ENCODE measurements at regions not wholly inside any gene's neighbourhood (a gene's known extent, or its start where the extent isn't known, plus 50 kb on each side); places are given as distances from the start of the nearest gene placed in this dataset.
"Not testable (repeated sequence)": the region's sequence is repeated elsewhere in the genome, so short reads cannot be mapped to it uniquely, and the experiment has no call there.

DNA sequence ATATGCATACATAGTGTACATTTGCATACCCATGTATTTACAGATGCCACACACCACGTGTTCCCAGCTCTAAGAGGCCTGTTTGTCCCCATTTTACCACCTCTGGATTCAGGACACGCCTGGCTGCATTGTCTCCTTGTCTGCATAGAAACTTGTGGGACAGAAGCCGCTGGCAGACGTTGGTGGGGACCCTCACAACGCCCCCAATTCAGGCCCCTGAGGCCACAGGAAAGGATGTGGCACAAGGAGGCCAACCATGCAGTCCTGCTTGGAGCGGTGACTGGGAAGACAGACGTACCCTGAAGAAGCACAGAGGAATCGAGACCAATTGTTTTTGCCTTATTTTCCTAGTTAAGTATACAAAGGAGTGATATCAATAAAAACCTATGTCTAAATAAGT, 96.1 kb downstream of the ANKRD10 start:
- H3K4me3 ChIP-seq, result no peak overlapping the region
- H3K9me3 ChIP-seq, result no peaks in the 10 kb centered on the region
- intact Hi-C loops (cut with DNase I; ENCODE audit: low total_unique reads), result loop anchor here (1.0 to 5.0 kb wide), 3 partner anchors 136 to 596 kb away; no protein-coding TSS in a partner anchor
- no peak for ATAC-seq
- no peaks in the 10 kb centered on the region for H3K27me3 ChIP-seq
- in situ Hi-C loops (cut with MboI; ENCODE audit: low sequenced_read_pairs in 4 of 4), result loop anchor here (5.0 to 25.0 kb wide), 6 partner anchors 131 to 1856 kb away; no protein-coding TSS in a partner anchor
- H3K4me1 ChIP-seq, result peaks cover 2 to 4% of the 10 kb centered on the region in 2 donors
- TF ChIP-seq, protein P1, sequence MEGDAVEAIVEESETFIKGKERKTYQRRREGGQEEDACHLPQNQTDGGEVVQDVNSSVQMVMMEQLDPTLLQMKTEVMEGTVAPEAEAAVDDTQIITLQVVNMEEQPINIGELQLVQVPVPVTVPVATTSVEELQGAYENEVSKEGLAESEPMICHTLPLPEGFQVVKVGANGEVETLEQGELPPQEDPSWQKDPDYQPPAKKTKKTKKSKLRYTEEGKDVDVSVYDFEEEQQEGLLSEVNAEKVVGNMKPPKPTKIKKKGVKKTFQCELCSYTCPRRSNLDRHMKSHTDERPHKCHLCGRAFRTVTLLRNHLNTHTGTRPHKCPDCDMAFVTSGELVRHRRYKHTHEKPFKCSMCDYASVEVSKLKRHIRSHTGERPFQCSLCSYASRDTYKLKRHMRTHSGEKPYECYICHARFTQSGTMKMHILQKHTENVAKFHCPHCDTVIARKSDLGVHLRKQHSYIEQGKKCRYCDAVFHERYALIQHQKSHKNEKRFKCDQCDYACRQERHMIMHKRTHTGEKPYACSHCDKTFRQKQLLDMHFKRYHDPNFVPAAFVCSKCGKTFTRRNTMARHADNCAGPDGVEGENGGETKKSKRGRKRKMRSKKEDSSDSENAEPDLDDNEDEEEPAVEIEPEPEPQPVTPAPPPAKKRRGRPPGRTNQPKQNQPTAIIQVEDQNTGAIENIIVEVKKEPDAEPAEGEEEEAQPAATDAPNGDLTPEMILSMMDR (IDR thresholded peaks at IDR 0.05 in 4 of 5, conservative IDR thresholded peaks at IDR 0.05 in 1 of 5), result no peak
- no peak for TF ChIP-seq POLR2A (IDR thresholded peaks at IDR 0.05)
- no peaks in the 10 kb centered on the region for H3K36me3 ChIP-seq
- H3K27ac ChIP-seq, result no peak overlapping the region
- DNase-seq, result no peak

GRCh38 chr13:110819203-110820014, 95.5 kb downstream of the ANKRD10 start:
- Histone ChIP-seq H3K9me3 (no peaks in the 10 kb centered on the region), H3K36me3 (no peaks in the 10 kb centered on the region), H3K4me3 (no peak overlapping the region), H3K27me3 (no peaks in the 10 kb centered on the region), H3K4me1 (peaks cover 2 to 4% of the 10 kb centered on the region in 2 donors), H3K27ac (no peak overlapping the region)
- in situ Hi-C loops (cut with MboI; ENCODE audit: low sequenced_read_pairs in 4 of 4), result loop anchor here (5.0 to 25.0 kb wide), 6 partner anchors 132 to 1857 kb away; no protein-coding TSS in a partner anchor
- intact Hi-C loops (cut with DNase I; ENCODE audit: low total_unique reads), result loop anchor here (1.0 to 5.0 kb wide), 3 partner anchors 137 to 597 kb away; no protein-coding TSS in a partner anchor
- peak; percentile 87 to 94 for ATAC-seq
- TF ChIP-seq, protein P1 (IDR thresholded peaks at IDR 0.05 in 4 of 5, conservative IDR thresholded peaks at IDR 0.05 in 1 of 5), result peak; percentile 93 to 99 (median 96)
- no peak for TF ChIP-seq POLR2A (IDR thresholded peaks at IDR 0.05)
- DNase-seq, result peak; percentile 45 to 68

- intact Hi-C loops (cut with DNase I; ENCODE audit: low total_unique reads), result no loop called here
- Histone ChIP-seq H3K4me3 (no peak overlapping the region), H3K4me1 (peaks cover 2 to 4% of the 10 kb centered on the region in 2 donors), H3K27ac (no peak overlapping the region), H3K36me3 (no peaks in the 10 kb centered on the region), H3K27me3 (no peaks in the 10 kb centered on the region), H3K9me3 (no peaks in the 10 kb centered on the region)
- TF ChIP-seq POLR2A (IDR thresholded peaks at IDR 0.05), result no peak
- TF ChIP-seq, protein P1 (IDR thresholded peaks at IDR 0.05 in 4 of 5, conservative IDR thresholded peaks at IDR 0.05 in 1 of 5), result no peak
- no peak for ATAC-seq
- DNase-seq, result no peak
- in situ Hi-C loops (cut with MboI; ENCODE audit: low sequenced_read_pairs in 4 of 4), result loop anchor here in 2 of 4 donors (25.0 kb wide), 4 partner anchors 133 to 1858 kb away; no protein-coding TSS in a partner anchor
Measured at GRCh38 chr13:110820322-110820721, 94.5 kb downstream of the ANKRD10 start.

GRCh38 chr13:110821837-110822668, 92.8 kb downstream of the ANKRD10 start:
- H3K27me3 ChIP-seq; H3K4me1 ChIP-seq; H3K27ac ChIP-seq; H3K36me3 ChIP-seq; H3K4me3 ChIP-seq; ATAC-seq; H3K9me3 ChIP-seq; intact Hi-C loops (cut with DNase I; ENCODE audit: low total_unique reads); DNase-seq: not testable (repeated sequence)
- in situ Hi-C loops (cut with MboI; ENCODE audit: low sequenced_read_pairs in 4 of 4), result loop anchor here in 2 of 4 donors (25.0 kb wide), 4 partner anchors 135 to 1860 kb away; no protein-coding TSS in a partner anchor

- no peak overlapping the region for H3K4me3 ChIP-seq
- peaks cover 2 to 4% of the 10 kb centered on the region in 2 donors for H3K4me1 ChIP-seq
- no peaks in the 10 kb centered on the region for H3K9me3 ChIP-seq
- no peaks in the 10 kb centered on the region for H3K27me3 ChIP-seq
- in situ Hi-C loops (cut with MboI; ENCODE audit: low sequenced_read_pairs in 4 of 4), result loop anchor here in 2 of 4 donors (25.0 kb wide), 4 partner anchors 135 to 1860 kb away; no protein-coding TSS in a partner anchor
- H3K27ac ChIP-seq, result no peak overlapping the region
- ATAC-seq (no peak), DNase-seq (no peak)
- intact Hi-C loops (cut with DNase I; ENCODE audit: low total_unique reads), result no loop called here
- no peaks in the 10 kb centered on the region for H3K36me3 ChIP-seq
- TF ChIP-seq POLR2A (IDR thresholded peaks at IDR 0.05), result no peak
- TF ChIP-seq, protein P1 (IDR thresholded peaks at IDR 0.05 in 4 of 5, conservative IDR thresholded peaks at IDR 0.05 in 1 of 5), result no peak
Measured at GRCh38 chr13:110822669-110822945, 92.3 kb downstream of the ANKRD10 start.

All from gastrocnemius medialis (tissue), 4 donors.